ENCODE measurements at regions not wholly inside any gene's neighbourhood (a gene's known extent, or its start where the extent isn't known, plus 50 kb on each side); places are given as distances from the start of the nearest gene placed in this dataset.

DNA sequence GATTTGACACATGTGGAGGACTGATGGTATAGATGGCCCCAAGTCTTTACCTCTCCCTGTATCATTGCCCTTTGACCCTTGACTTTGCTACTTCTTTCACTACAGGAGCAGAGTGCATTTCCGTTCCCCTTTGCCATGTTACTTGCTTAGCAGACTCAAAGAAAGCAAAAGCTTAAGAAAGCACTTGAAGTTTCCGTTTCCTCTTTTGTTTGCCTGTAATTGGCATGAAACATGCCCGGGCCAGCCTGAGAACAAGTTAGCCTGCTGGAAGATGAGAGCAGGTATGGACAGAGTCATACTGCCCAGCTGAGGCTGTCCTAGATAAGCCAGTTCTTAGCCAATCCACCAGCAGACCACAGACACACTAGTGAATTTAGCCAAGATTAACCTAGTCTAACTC, 206.0 kb downstream of the BCOR start:
- Histone ChIP-seq H3K4me2 (ENCODE audit: unreplicated experiment) (no peak overlapping the region), H3K27me3 (replicated peaks; ENCODE audit: insufficient read depth) (no peaks in the 10 kb centered on the region), H3K36me3 (ENCODE audit: low read depth) (no peaks in the 10 kb centered on the region), H3F3A (ENCODE audit: insufficient read depth) (no peaks in the 10 kb centered on the region), H3K9me2 (ENCODE audit: insufficient read depth) (no peaks in the 10 kb centered on the region), H2AFZ (no peak overlapping the region), H4K20me1 (ENCODE audit: insufficient read depth) (no peaks in the 10 kb centered on the region), H3K9me3 (ENCODE audit: low read depth) (no peaks in the 10 kb centered on the region), H3K4me1 (ENCODE audit: insufficient read depth) (peaks cover 2% of the 10 kb centered on the region; the same call in 1 of the 2 replicates), H3K9ac (no peak overlapping the region), H3K79me2 (ENCODE audit: insufficient read depth) (no peaks in the 10 kb centered on the region), H3K27ac (no peak overlapping the region), H3K4me3 (no peak overlapping the region)
- WGBS, 2 experiments (ENCODE audit: low coverage in 1 of 2, low lambda C conversion rate in 2 of 2, missing lambda C conversion rate in 2 of 2), result 93 to 97% methylated on average over 3 of the region's 3 CpGs
- in situ Hi-C loops (cut with MboI), result no loop called here
- no peak for DNase-seq
- TF ChIP-seq EZH2 (IDR thresholded peaks at IDR 0.05; ENCODE audit: insufficient read depth, poor library complexity, severe bottlenecking) (no peak), EZH2phosphoT487 (IDR thresholded peaks at IDR 0.05; ENCODE audit: insufficient read depth, low read depth) (no peak)

DNA sequence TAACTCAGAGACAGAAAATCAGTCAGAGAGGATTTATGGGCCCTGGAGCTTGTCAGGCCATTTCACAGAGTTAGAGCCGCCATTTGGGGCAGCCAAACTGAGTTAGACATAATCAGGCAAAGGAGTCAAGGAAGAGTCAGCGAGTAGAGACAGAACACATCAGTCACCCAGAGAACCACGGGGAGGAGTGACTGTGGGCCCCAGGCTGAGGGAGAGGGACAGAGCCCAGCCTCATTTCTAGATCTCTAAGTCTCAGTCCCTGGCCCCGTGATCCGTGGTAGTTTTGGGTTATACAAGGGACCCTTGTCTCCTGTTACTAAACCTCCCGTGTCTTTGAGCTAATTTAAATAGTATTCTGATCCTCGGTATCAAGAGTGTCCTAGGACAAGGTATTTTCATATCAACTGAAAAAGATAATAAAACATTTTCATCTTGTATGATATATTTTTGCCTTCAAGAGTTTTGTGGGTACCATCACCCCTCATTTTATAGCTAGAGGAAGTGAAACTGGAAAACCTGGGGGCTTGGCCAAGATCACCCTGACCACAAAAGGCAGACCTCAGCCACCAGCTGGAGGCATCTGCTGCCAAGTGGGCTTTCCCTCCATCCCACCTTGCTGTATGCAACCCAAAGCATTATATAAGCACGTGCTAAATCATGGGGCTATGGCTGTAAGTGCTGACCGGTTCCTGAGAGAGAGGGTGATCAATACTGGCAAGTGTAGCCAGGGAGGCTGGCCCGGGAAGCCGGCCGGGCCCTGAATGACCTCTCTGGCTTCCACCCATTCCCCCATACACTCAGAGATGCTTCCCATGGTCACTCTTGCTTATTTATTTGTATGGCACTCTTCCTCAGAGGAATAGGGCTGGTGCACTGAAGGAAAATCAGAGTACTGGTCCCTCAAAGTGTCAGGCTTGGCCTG, 204.1 kb downstream of the BCOR start:
- in situ Hi-C loops (cut with MboI), result no loop called here
- H3K27ac ChIP-seq, result no peak overlapping the region
- WGBS, 2 experiments (ENCODE audit: low coverage in 1 of 2, low lambda C conversion rate in 2 of 2, missing lambda C conversion rate in 2 of 2), result 85 to 90% methylated on average over 11 to 12 of the region's 12 CpGs

DNA sequence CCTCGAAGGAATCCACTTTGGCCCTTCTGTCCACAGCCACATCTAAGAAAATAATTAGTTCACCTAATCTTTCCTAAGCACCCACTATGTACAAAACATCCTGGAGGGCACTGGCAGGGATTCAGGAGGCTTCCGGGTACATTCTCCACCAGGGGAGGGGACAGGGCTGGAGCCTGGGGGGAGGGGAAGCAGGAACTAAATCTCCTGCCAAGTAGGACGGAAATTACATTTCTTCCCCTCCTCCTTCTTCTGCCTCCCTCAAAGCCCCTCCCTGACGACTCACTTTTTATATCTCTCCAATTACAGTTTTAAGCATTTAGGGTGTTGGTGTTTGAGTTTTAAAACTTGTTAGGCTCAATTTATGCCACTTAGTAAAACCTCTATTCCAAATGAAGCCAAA, 203.1 kb downstream of the BCOR start:
- H3K4me2 ChIP-seq (ENCODE audit: unreplicated experiment), result no peak overlapping the region
- no peak overlapping the region for H3K27ac ChIP-seq

More for the DNA sequence above, 204.1 kb downstream of the BCOR start:
- no peaks in the 10 kb centered on the region for H3K79me2 ChIP-seq (ENCODE audit: insufficient read depth)
- H3F3A ChIP-seq (ENCODE audit: insufficient read depth), result no peaks in the 10 kb centered on the region
- no peak overlapping the region for H3K9ac ChIP-seq
- H3K4me1 ChIP-seq (ENCODE audit: insufficient read depth), result peaks cover 16% of the 10 kb centered on the region
- DNase-seq, result no peak
- H3K9me2 ChIP-seq (ENCODE audit: insufficient read depth), result no peaks in the 10 kb centered on the region
- no peak overlapping the region for H3K4me3 ChIP-seq
- no peak overlapping the region for H3K4me2 ChIP-seq (ENCODE audit: unreplicated experiment)
- H4K20me1 ChIP-seq (ENCODE audit: insufficient read depth), result no peaks in the 10 kb centered on the region
- H2AFZ ChIP-seq, result no peak overlapping the region
- no peaks in the 10 kb centered on the region for H3K27me3 ChIP-seq (replicated peaks; ENCODE audit: insufficient read depth)
- TF ChIP-seq EZH2 (IDR thresholded peaks at IDR 0.05; ENCODE audit: insufficient read depth, poor library complexity, severe bottlenecking), result no peak
- no peak for TF ChIP-seq EZH2phosphoT487 (IDR thresholded peaks at IDR 0.05; ENCODE audit: insufficient read depth, low read depth)
- H3K9me3 ChIP-seq (ENCODE audit: low read depth), result no peaks in the 10 kb centered on the region
- no peaks in the 10 kb centered on the region for H3K36me3 ChIP-seq (ENCODE audit: low read depth)

DNA sequence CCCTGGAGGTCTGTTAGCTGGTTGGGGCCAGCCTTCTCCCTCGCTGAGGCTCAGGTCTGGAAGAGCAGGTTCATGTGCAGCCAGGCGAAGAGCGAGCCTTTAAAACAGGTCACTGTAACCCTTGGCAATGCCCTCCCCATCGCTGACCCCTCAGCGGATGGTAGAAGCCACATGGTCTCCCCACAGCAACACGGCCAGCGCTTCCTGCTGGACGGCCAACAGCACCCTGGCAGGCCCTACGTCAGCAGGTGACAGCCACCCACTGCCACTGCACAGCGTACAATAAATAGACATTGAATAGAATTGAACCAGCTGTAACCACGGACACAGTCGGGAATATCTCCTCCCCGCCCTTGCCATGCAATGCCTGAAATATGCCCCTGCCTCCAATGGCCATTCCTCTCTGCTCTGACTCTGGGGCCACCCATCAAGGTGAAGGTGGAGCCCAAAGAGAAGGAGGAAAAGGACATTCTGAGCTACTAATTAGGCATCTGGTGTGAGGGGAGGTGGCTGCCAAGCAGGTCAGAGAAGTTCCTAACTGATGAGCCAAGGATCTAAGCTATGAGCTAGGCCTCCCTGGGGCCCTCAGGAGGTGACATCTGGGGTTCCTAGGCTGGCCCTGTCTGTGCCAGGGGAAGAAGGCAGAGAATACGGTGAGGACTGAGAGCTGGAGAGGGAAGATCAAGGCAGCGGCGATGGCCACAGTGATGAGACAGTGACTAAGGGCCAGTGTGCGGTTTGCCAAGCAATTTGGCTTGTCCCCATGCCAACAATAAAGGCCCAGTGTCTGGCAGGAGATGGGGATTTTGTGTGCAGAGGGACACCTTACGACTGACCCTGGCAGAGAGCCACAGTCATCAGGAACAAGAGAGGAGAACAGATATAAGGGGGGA, 202.3 kb downstream of the BCOR start:
- no peak for TF ChIP-seq EZH2 (IDR thresholded peaks at IDR 0.05; ENCODE audit: insufficient read depth, poor library complexity, severe bottlenecking)
- no peaks in the 10 kb centered on the region for H3K9me3 ChIP-seq (ENCODE audit: low read depth)
- no peak overlapping the region for H3K4me2 ChIP-seq (ENCODE audit: unreplicated experiment)
- DNase-seq, result peak; percentile 24
- H2AFZ ChIP-seq, result no peak overlapping the region
- H3F3A ChIP-seq (ENCODE audit: insufficient read depth), result no peaks in the 10 kb centered on the region
- no peaks in the 10 kb centered on the region for H3K79me2 ChIP-seq (ENCODE audit: insufficient read depth)
- H4K20me1 ChIP-seq (ENCODE audit: insufficient read depth), result no peaks in the 10 kb centered on the region
- in situ Hi-C loops (cut with MboI), result no loop called here
- no peaks in the 10 kb centered on the region for H3K27me3 ChIP-seq (replicated peaks; ENCODE audit: insufficient read depth)
- no peak overlapping the region for H3K9ac ChIP-seq
- H3K4me3 ChIP-seq, result no peak overlapping the region
- H3K4me1 ChIP-seq (ENCODE audit: insufficient read depth), result peaks cover 16% of the 10 kb centered on the region
- WGBS, 2 experiments (ENCODE audit: low coverage in 1 of 2, low lambda C conversion rate in 2 of 2, missing lambda C conversion rate in 2 of 2), result 91 to 93% methylated on average over 15 to 17 of the region's 18 CpGs
- H3K9me2 ChIP-seq (ENCODE audit: insufficient read depth), result no peaks in the 10 kb centered on the region
- no peaks in the 10 kb centered on the region for H3K36me3 ChIP-seq (ENCODE audit: low read depth)
- H3K27ac ChIP-seq, result no peak overlapping the region

More for the DNA sequence above, 203.1 kb downstream of the BCOR start:
- in situ Hi-C loops (cut with MboI), result no loop called here
- no peaks in the 10 kb centered on the region for H3K36me3 ChIP-seq (ENCODE audit: low read depth)
- H4K20me1 ChIP-seq (ENCODE audit: insufficient read depth), result no peaks in the 10 kb centered on the region
- H3K4me3 ChIP-seq, result no peak overlapping the region
- no peak for DNase-seq
- no peak overlapping the region for H2AFZ ChIP-seq
- H3K9ac ChIP-seq, result no peak overlapping the region
- H3K9me2 ChIP-seq (ENCODE audit: insufficient read depth), result no peaks in the 10 kb centered on the region
- H3K79me2 ChIP-seq (ENCODE audit: insufficient read depth), result no peaks in the 10 kb centered on the region
- H3K4me1 ChIP-seq (ENCODE audit: insufficient read depth), result peaks cover 16% of the 10 kb centered on the region
- no peak for TF ChIP-seq EZH2 (IDR thresholded peaks at IDR 0.05; ENCODE audit: insufficient read depth, poor library complexity, severe bottlenecking)
- no peak for TF ChIP-seq EZH2phosphoT487 (IDR thresholded peaks at IDR 0.05; ENCODE audit: insufficient read depth, low read depth)
- H3K27me3 ChIP-seq (replicated peaks; ENCODE audit: insufficient read depth), result no peaks in the 10 kb centered on the region
- H3K9me3 ChIP-seq (ENCODE audit: low read depth), result no peaks in the 10 kb centered on the region
- no peaks in the 10 kb centered on the region for H3F3A ChIP-seq (ENCODE audit: insufficient read depth)
- 83% methylated on average over 3 to 4 of the region's 4 CpGs for WGBS, 2 experiments (ENCODE audit: low coverage in 1 of 2, low lambda C conversion rate in 2 of 2, missing lambda C conversion rate in 2 of 2)
